Kidney (tissue), 13 donors: ENCODE measurements at regions not wholly inside any gene's neighbourhood (a gene's known extent, or its start where the extent isn't known, plus 50 kb on each side); places are given as distances from the start of the nearest gene placed in this dataset.

Experiments used
- DNase-seq, 5 donors: peaks; one replicate each; pipeline ENCODE4 v3.0.0-alpha.2; 2013 to 2020
- FAIRE-seq: peaks from 2 replicates; lab custom pipeline; 2012; peaks lifted over from hg19 to GRCh38; lab: Jason Lieb, UNC
- H3K27ac ChIP-seq, 2 donors: one replicate each; pipeline ENCODE4 v1.7.0; 2013; ENCODE audit warnings: low read depth in 2 of 2, low read length in 2 of 2, inconsistent platforms in 1 of 2
- H3K27me3 ChIP-seq: one replicate; pipeline ENCODE4 v1.7.1; 2013; ENCODE audit warnings: low read length, inconsistent platforms; ENCODE audit not compliant: control insufficient read depth, insufficient read depth
- H3K36me3 ChIP-seq, 3 donors: one replicate each; pipeline versions ENCODE4 v1.7.0 to v1.7.1; 2013; ENCODE audit warnings: low read length in 3 of 3, control low read depth in 1 of 3, inconsistent platforms in 1 of 3; ENCODE audit not compliant: insufficient read depth in 3 of 3, control insufficient read depth in 2 of 3
- H3K4me1 ChIP-seq, 3 donors: one replicate each; pipeline versions ENCODE4 v1.7.0 to v1.7.1; 2013; ENCODE audit warnings: low read length in 3 of 3, inconsistent platforms in 1 of 3, low read depth in 1 of 3; ENCODE audit not compliant: control insufficient read depth in 2 of 3, insufficient read depth in 2 of 3
- H3K4me3 ChIP-seq, 3 donors: one replicate each; pipeline versions ENCODE4 v1.7.0 to v1.8.1; 2013; ENCODE audit warnings: low read length in 3 of 3, control low read depth in 1 of 3, inconsistent platforms in 1 of 3
- H3K9ac ChIP-seq, 3 donors: one replicate each; pipeline versions ENCODE4 v1.7.0 to v1.7.1; 2013; ENCODE audit warnings: low read length in 3 of 3, control low read depth in 1 of 3, inconsistent platforms in 1 of 3
- H3K9me3 ChIP-seq, 3 donors: one replicate each; pipeline versions ENCODE4 v1.7.0 to v1.7.1; 2013; ENCODE audit warnings: low read length in 3 of 3, control low read depth in 1 of 3, inconsistent platforms in 1 of 3; ENCODE audit not compliant: control insufficient read depth in 2 of 3, insufficient read depth in 1 of 3
- CTCF ChIP-seq: IDR thresholded peaks from 3 replicates; pipeline ENCODE4 v1.5.1; 2012; ENCODE audit warnings: mild to moderate bottlenecking, moderate library complexity, borderline replicate concordance; ENCODE audit not compliant: insufficient read depth; ENCODE audit errors: extremely low read depth
- intact Hi-C: fragments of 100-400 bp; cut with DNase I; formaldehyde crosslinking; loops from one replicate; pipeline ENCODE4 v1.11.1; 2022
- donor health status: control.
- donor health status: control.
- donor health status: control.
- donor health status: control.
- donor health status: control.
- donor health status: DM: yes; HTN: yes; CAD: no.
- donor health status: Normal renal cell carcinoma (clear cell type).

- Histone ChIP-seq H3K9ac (no peak overlapping the region), H3K27ac (no peak overlapping the region), H3K4me3 (no peak overlapping the region), H3K9me3 (no peaks in the 10 kb centered on the region), H3K27me3 (no peaks in the 10 kb centered on the region), H3K36me3 (no peaks in the 10 kb centered on the region), H3K4me1 (no peaks in the 10 kb centered on the region)
- TF ChIP-seq CTCF: no peak
- DNase-seq: no peak
- intact Hi-C loops: no loop called here
- no peak for FAIRE-seq
These were observed 155.3 kb downstream of the RASSF9 start for GRCh38 chr12:85680881-85681280.

- intact Hi-C loops: no loop called here
- H3K9ac ChIP-seq: no peak overlapping the region
- H3K4me1 ChIP-seq: no peaks in the 10 kb centered on the region
- no peaks in the 10 kb centered on the region for H3K27me3 ChIP-seq
- no peak for FAIRE-seq
- TF ChIP-seq CTCF: no peak
- H3K9me3 ChIP-seq: no peaks in the 10 kb centered on the region
- DNase-seq: no peak
- no peaks in the 10 kb centered on the region for H3K36me3 ChIP-seq
- no peak overlapping the region for H3K27ac ChIP-seq
- H3K4me3 ChIP-seq: no peak overlapping the region
These were observed 154.9 kb downstream of the RASSF9 start for GRCh38 chr12:85681333-85681732.

- DNase-seq (no peak), FAIRE-seq (no peak)
- H3K4me1 ChIP-seq: no peaks in the 10 kb centered on the region
- H3K27ac ChIP-seq: no peak overlapping the region
- no peaks in the 10 kb centered on the region for H3K27me3 ChIP-seq
- no peaks in the 10 kb centered on the region for H3K9me3 ChIP-seq
- no peak for TF ChIP-seq CTCF
- intact Hi-C loops: no loop called here
- H3K4me3 ChIP-seq: no peak overlapping the region
- no peaks in the 10 kb centered on the region for H3K36me3 ChIP-seq
- no peak overlapping the region for H3K9ac ChIP-seq
These were observed 153.2 kb downstream of the RASSF9 start for GRCh38 chr12:85683051-85683450.

- Histone ChIP-seq H3K9me3 (no peaks in the 10 kb centered on the region), H3K27me3 (no peaks in the 10 kb centered on the region), H3K27ac (no peak overlapping the region), H3K4me1 (no peaks in the 10 kb centered on the region), H3K36me3 (no peaks in the 10 kb centered on the region), H3K4me3 (no peak overlapping the region), H3K9ac (no peak overlapping the region)
- FAIRE-seq (no peak), DNase-seq (peak in 2 of 5 donors; percentile 20 to 42)
- intact Hi-C loops: no loop called here
- TF ChIP-seq CTCF: no peak
These were observed 147.4 kb downstream of the RASSF9 start for GRCh38 chr12:85688837-85689236.
